HEK293 (cell line): ENCODE measurements at regions not wholly inside any gene's neighbourhood (a gene's known extent, or its start where the extent isn't known, plus 50 kb on each side); places are given as distances from the start of the nearest gene placed in this dataset.

Experiments
- CTCF ChIA-PET: fragments of 350-600 bp; formaldehyde crosslinking; extraction: SDS; loops from one replicate; lab custom pipeline; 2021; ENCODE audit warnings: antibody characterized with exemption; lab: Yijun Ruan, JAX
- POLR2A ChIA-PET: fragments of 300-600 bp; formaldehyde crosslinking; extraction: SDS; loops from one replicate; lab custom pipeline; 2020; ENCODE audit warnings: antibody characterized with exemption, inconsistent platforms; lab: Yijun Ruan, JAX
- H3K27ac ChIP-seq: fragments of 200-500 bp; sonication (Bioruptor generic); 2 replicates; pipeline ENCODE4 v1.5.1; 2014; ENCODE audit warnings: low read depth, low read length, control low read depth, inconsistent platforms; ENCODE audit errors: extremely low read depth
- H3K36me3 ChIP-seq, 2 experiments: fragments of 200-500 bp in 1 of 2; sonication (Bioruptor generic) in 1 of 2; 1 replicate in 1 of 2; 2 replicates in 1 of 2; pipeline ENCODE4 v1.5.1; 2014 to 2017; ENCODE audit warnings: inconsistent platforms in 2 of 2, low read length in 2 of 2; ENCODE audit not compliant: control insufficient read depth in 2 of 2, insufficient read depth in 1 of 2
- H3K4me1 ChIP-seq: fragments of 200-500 bp; sonication (Bioruptor generic); 2 replicates; pipeline ENCODE4 v1.5.1; 2014; ENCODE audit warnings: mild to moderate bottlenecking, low read length, inconsistent platforms; ENCODE audit not compliant: control insufficient read depth, insufficient read depth
- H3K4me3 ChIP-seq: 2 replicates; pipeline ENCODE4 v1.5.1; 2011; ENCODE audit warnings: low read depth, mild to moderate bottlenecking, control low read depth, low read length, moderate library complexity
- H3K9me3 ChIP-seq: fragments of 200-500 bp; sonication (Bioruptor generic); 2 replicates; pipeline ENCODE4 v1.5.1; 2014; ENCODE audit warnings: low read depth, low read length, inconsistent platforms; ENCODE audit not compliant: control insufficient read depth, insufficient read depth
- BCL11A ChIP-seq: fragments of 450-650 bp; formaldehyde crosslinking; IDR thresholded peaks from 2 replicates; pipeline ENCODE4 v1.5.1; 2016; ENCODE audit warnings: low read depth, missing biosample characterization, missing genetic modification characterization
- MYNN ChIP-seq: fragments of 450-650 bp; formaldehyde crosslinking; IDR thresholded peaks from 2 replicates; pipeline ENCODE4 v1.5.1; 2016; ENCODE audit warnings: missing biosample characterization, missing genetic modification characterization, borderline replicate concordance
- SALL2 ChIP-seq: fragments of 450-650 bp; formaldehyde crosslinking; IDR thresholded peaks from 2 replicates; pipeline ENCODE4 v1.5.0; 2017; ENCODE audit warnings: missing biosample characterization, mild to moderate bottlenecking, missing genetic modification characterization, borderline replicate concordance
- ZBTB48 ChIP-seq: fragments of 450-650 bp; formaldehyde crosslinking; IDR thresholded peaks from 2 replicates; pipeline ENCODE4 v1.5.1; 2016; ENCODE audit warnings: missing biosample characterization, missing genetic modification characterization
- ZIC2 ChIP-seq: fragments of 450-650 bp; formaldehyde crosslinking; IDR thresholded peaks from 2 replicates; pipeline ENCODE4 v1.5.1; 2016; ENCODE audit warnings: missing biosample characterization, missing genetic modification characterization
- ZNF132 ChIP-seq: fragments of 450-650 bp; formaldehyde crosslinking; IDR thresholded peaks from 2 replicates; pipeline ENCODE4 v1.5.1; 2017; ENCODE audit warnings: missing biosample characterization, missing genetic modification characterization, borderline replicate concordance
- ZNF148 ChIP-seq: fragments of 450-650 bp; formaldehyde crosslinking; IDR thresholded peaks from 2 replicates; pipeline ENCODE4 v1.5.0; 2017; ENCODE audit warnings: missing biosample characterization, missing genetic modification characterization, borderline replicate concordance
- ZNF2 ChIP-seq: fragments of 450-650 bp; formaldehyde crosslinking; IDR thresholded peaks from 2 replicates; pipeline ENCODE4 v1.5.1; 2016; ENCODE audit warnings: missing biosample characterization, missing genetic modification characterization
- ZNF223 ChIP-seq: fragments of 450-650 bp; formaldehyde crosslinking; IDR thresholded peaks from 2 replicates; pipeline ENCODE4 v1.5.1; 2016; ENCODE audit warnings: missing biosample characterization, missing genetic modification characterization
- ZNF549 ChIP-seq: fragments of 450-650 bp; IDR thresholded peaks from 2 replicates; pipeline ENCODE4 v1.5.1; 2018; ENCODE audit warnings: missing biosample characterization, missing genetic modification characterization, mild to moderate bottlenecking, inconsistent platforms, moderate library complexity
- ZNF560 ChIP-seq: fragments of 450-650 bp; formaldehyde crosslinking; IDR thresholded peaks from 2 replicates; pipeline ENCODE4 v1.5.1; 2017; ENCODE audit warnings: missing biosample characterization, missing genetic modification characterization, borderline replicate concordance
- ZNF624 ChIP-seq: fragments of 450-650 bp; formaldehyde crosslinking; IDR thresholded peaks from 2 replicates; pipeline ENCODE4 v1.5.1; 2017; ENCODE audit warnings: missing biosample characterization, missing genetic modification characterization
- ZNF677 ChIP-seq: fragments of 450-650 bp; IDR thresholded peaks from 2 replicates; pipeline ENCODE4 v1.5.0; 2018; ENCODE audit warnings: missing biosample characterization, mild to moderate bottlenecking, missing genetic modification characterization, moderate library complexity
- ZXDB ChIP-seq: fragments of 450-650 bp; formaldehyde crosslinking; IDR thresholded peaks from 2 replicates; pipeline ENCODE4 v1.5.1; 2016; ENCODE audit warnings: missing biosample characterization, missing genetic modification characterization
- TF ChIP-seq, protein P1 (sequence below): fragments of 450-650 bp; formaldehyde crosslinking; IDR thresholded peaks from 2 replicates; pipeline ENCODE4 v1.5.1; 2016; ENCODE audit warnings: missing biosample characterization, missing genetic modification characterization
- TF ChIP-seq, protein P2 (sequence below): fragments of 450-650 bp; formaldehyde crosslinking; IDR thresholded peaks from 2 replicates; pipeline ENCODE4 v1.5.1; 2017; ENCODE audit warnings: missing biosample characterization, missing genetic modification characterization
- TF ChIP-seq, protein P3 (sequence below): fragments of 450-650 bp; formaldehyde crosslinking; IDR thresholded peaks from 2 replicates; pipeline ENCODE4; 2016; ENCODE audit warnings: missing biosample characterization, missing genetic modification characterization
- TF ChIP-seq, protein P4 (sequence below): fragments of 450-650 bp; formaldehyde crosslinking; IDR thresholded peaks from 2 replicates; pipeline ENCODE4 v1.5.1; 2017; ENCODE audit warnings: missing biosample characterization, missing genetic modification characterization
- TF ChIP-seq, protein P5 (sequence below): fragments of 450-650 bp; formaldehyde crosslinking; IDR thresholded peaks from 2 replicates; pipeline ENCODE4 v1.5.1; 2016; ENCODE audit warnings: missing biosample characterization, missing genetic modification characterization
- TF ChIP-seq, protein P6 (sequence below): fragments of 450-650 bp; formaldehyde crosslinking; IDR thresholded peaks from 2 replicates; pipeline ENCODE4 v1.5.1; 2016; ENCODE audit warnings: missing biosample characterization, missing genetic modification characterization

DNA sequence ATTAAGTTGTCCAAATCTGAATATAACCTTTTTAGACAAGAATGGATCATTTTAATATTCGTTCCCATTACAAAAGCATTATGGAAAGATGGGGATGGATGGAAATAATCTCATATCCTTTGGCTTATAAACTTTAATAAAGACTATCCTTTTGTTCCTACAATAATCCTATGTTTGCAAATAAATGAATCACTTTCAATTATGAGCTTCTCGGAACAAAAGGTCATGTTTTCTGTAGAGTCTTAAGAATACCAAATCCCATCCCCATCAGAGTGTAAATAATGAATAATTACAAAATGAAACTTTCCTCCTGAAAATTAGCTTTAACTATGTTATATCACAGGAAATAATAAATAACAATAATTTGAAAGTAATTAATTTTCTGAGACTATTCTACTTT lies 329.7 kb downstream of the NR2F1-AS1 start:
- H3K4me1 ChIP-seq = peaks cover 9% of the 10 kb centered on the region
- CTCF ChIA-PET = interaction anchor here (0.6 kb wide), 1 partner anchor 1274 kb away, joined by 3 read pairs; no protein-coding TSS in a partner anchor
- H3K36me3 ChIP-seq = no peaks in the 10 kb centered on the region
- POLR2A ChIA-PET = no interaction called here
- H3K4me3 ChIP-seq = no peak overlapping the region
- TF ChIP-seq ZNF560 (tag by site-specific recombination) (no peak), BCL11A (no peak), ZNF132 (no peak), ZNF624 (tag by site-specific recombination) (no peak), ZNF223 (tag by site-specific recombination) (no peak), ZIC2 (tag by site-specific recombination) (no peak), ZBTB48 (tag by site-specific recombination) (no peak), SALL2 (no peak), ZNF148 (tag by site-specific recombination) (no peak), ZNF2 (tag by site-specific recombination) (no peak), ZXDB (no peak), ZNF677 (no peak)
- TF ChIP-seq, protein P1, sequence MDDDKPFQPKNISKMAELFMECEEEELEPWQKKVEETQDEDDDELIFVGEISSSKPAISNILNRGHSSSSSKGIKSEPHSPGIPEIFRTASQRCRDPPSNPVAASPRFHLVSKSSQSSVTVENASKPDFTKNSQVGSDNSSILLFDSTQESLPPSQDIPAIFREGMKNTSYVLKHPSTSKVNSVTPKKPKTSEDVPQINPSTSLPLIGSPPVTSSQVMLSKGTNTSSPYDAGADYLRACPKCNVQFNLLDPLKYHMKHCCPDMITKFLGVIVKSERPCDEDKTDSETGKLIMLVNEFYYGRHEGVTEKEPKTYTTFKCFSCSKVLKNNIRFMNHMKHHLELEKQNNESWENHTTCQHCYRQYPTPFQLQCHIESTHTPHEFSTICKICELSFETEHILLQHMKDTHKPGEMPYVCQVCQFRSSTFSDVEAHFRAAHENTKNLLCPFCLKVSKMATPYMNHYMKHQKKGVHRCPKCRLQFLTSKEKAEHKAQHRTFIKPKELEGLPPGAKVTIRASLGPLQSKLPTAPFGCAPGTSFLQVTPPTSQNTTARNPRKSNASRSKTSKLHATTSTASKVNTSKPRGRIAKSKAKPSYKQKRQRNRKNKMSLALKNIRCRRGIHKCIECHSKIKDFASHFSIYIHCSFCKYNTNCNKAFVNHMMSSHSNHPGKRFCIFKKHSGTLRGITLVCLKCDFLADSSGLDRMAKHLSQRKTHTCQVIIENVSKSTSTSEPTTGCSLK (tag by site-specific recombination) = no peak
- TF ChIP-seq, protein P2, sequence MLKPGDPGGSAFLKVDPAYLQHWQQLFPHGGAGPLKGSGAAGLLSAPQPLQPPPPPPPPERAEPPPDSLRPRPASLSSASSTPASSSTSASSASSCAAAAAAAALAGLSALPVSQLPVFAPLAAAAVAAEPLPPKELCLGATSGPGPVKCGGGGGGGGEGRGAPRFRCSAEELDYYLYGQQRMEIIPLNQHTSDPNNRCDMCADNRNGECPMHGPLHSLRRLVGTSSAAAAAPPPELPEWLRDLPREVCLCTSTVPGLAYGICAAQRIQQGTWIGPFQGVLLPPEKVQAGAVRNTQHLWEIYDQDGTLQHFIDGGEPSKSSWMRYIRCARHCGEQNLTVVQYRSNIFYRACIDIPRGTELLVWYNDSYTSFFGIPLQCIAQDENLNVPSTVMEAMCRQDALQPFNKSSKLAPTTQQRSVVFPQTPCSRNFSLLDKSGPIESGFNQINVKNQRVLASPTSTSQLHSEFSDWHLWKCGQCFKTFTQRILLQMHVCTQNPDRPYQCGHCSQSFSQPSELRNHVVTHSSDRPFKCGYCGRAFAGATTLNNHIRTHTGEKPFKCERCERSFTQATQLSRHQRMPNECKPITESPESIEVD = no peak
- TF ChIP-seq, protein P3, sequence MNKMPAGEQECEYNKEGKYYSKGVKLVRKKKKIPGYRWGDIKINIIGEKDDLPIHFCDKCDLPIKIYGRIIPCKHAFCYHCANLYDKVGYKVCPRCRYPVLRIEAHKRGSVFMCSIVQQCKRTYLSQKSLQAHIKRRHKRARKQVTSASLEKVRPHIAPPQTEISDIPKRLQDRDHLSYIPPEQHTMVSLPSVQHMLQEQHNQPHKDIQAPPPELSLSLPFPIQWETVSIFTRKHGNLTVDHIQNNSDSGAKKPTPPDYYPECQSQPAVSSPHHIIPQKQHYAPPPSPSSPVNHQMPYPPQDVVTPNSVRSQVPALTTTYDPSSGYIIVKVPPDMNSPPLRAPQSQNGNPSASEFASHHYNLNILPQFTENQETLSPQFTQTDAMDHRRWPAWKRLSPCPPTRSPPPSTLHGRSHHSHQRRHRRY (tag by site-specific recombination) = no peak
- TF ChIP-seq, protein P4, sequence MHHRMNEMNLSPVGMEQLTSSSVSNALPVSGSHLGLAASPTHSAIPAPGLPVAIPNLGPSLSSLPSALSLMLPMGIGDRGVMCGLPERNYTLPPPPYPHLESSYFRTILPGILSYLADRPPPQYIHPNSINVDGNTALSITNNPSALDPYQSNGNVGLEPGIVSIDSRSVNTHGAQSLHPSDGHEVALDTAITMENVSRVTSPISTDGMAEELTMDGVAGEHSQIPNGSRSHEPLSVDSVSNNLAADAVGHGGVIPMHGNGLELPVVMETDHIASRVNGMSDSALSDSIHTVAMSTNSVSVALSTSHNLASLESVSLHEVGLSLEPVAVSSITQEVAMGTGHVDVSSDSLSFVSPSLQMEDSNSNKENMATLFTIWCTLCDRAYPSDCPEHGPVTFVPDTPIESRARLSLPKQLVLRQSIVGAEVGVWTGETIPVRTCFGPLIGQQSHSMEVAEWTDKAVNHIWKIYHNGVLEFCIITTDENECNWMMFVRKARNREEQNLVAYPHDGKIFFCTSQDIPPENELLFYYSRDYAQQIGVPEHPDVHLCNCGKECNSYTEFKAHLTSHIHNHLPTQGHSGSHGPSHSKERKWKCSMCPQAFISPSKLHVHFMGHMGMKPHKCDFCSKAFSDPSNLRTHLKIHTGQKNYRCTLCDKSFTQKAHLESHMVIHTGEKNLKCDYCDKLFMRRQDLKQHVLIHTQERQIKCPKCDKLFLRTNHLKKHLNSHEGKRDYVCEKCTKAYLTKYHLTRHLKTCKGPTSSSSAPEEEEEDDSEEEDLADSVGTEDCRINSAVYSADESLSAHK (tag by site-specific recombination) = no peak
- no peaks in the 10 kb centered on the region for H3K9me3 ChIP-seq
- no peak overlapping the region for H3K27ac ChIP-seq

GRCh38 chr5:93250424-93250823 lies 330.6 kb downstream of the NR2F1-AS1 start:
- POLR2A ChIA-PET = no interaction called here
- H3K4me1 ChIP-seq = peaks cover 9% of the 10 kb centered on the region
- no peak overlapping the region for H3K4me3 ChIP-seq
- no peaks in the 10 kb centered on the region for H3K9me3 ChIP-seq
- no peaks in the 10 kb centered on the region for H3K36me3 ChIP-seq
- CTCF ChIA-PET = no interaction called here
- no peak overlapping the region for H3K27ac ChIP-seq
- TF ChIP-seq, protein P5, sequence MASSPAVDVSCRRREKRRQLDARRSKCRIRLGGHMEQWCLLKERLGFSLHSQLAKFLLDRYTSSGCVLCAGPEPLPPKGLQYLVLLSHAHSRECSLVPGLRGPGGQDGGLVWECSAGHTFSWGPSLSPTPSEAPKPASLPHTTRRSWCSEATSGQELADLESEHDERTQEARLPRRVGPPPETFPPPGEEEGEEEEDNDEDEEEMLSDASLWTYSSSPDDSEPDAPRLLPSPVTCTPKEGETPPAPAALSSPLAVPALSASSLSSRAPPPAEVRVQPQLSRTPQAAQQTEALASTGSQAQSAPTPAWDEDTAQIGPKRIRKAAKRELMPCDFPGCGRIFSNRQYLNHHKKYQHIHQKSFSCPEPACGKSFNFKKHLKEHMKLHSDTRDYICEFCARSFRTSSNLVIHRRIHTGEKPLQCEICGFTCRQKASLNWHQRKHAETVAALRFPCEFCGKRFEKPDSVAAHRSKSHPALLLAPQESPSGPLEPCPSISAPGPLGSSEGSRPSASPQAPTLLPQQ (tag by site-specific recombination) = no peak
- TF ChIP-seq, protein P6, sequence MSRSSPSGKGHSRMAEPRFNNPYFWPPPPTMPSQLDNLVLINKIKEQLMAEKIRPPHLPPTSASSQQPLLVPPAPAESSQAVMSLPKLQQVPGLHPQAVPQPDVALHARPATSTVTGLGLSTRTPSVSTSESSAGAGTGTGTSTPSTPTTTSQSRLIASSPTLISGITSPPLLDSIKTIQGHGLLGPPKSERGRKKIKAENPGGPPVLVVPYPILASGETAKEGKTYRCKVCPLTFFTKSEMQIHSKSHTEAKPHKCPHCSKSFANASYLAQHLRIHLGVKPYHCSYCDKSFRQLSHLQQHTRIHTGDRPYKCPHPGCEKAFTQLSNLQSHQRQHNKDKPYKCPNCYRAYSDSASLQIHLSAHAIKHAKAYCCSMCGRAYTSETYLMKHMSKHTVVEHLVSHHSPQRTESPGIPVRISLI (tag by site-specific recombination) = no peak
- TF ChIP-seq BCL11A (no peak), ZNF549 (tag by site-specific recombination) (no peak), MYNN (tag by site-specific recombination) (no peak)
